GM10847 (cell line): ENCODE measurements at regions not wholly inside any gene's neighbourhood (a gene's known extent, or its start where the extent isn't known, plus 50 kb on each side); places are given as distances from the start of the nearest gene placed in this dataset.

Experiments
- POLR2A ChIP-seq: IDR thresholded peaks from 2 replicates; pipeline ENCODE4 v1.6.1; 2011; ENCODE audit not compliant: insufficient read length; ENCODE audit errors: extremely low read depth

GRCh38 chr7:131110297-131111080, 217.2 kb upstream of the MKLN1 start:
- no peak for TF ChIP-seq POLR2A

- TF ChIP-seq POLR2A: no peak
Measured at GRCh38 chr7:131111081-131111576, 216.5 kb upstream of the MKLN1 start.

GRCh38 chr7:131111792-131112191, 215.9 kb upstream of the MKLN1 start:
- no peak for TF ChIP-seq POLR2A

- TF ChIP-seq POLR2A: no peak
Measured at GRCh38 chr7:131112431-131112830, 215.2 kb upstream of the MKLN1 start.

GRCh38 chr7:131115340-131115739, 212.3 kb upstream of the MKLN1 start:
- TF ChIP-seq POLR2A: no peak

- no peak for TF ChIP-seq POLR2A
Measured at GRCh38 chr7:131117439-131117838, 210.2 kb upstream of the MKLN1 start.

- no peak for TF ChIP-seq POLR2A
Measured at GRCh38 chr7:131119381-131119780, 208.3 kb upstream of the MKLN1 start.

GRCh38 chr7:131122394-131122793, 205.3 kb upstream of the MKLN1 start:
- TF ChIP-seq POLR2A: no peak

GRCh38 chr7:131124001-131124629, 203.6 kb upstream of the MKLN1 start:
- no peak for TF ChIP-seq POLR2A

GRCh38 chr7:131124867-131125266, 202.8 kb upstream of the MKLN1 start:
- TF ChIP-seq POLR2A: no peak

GRCh38 chr7:131130324-131130723, 197.4 kb upstream of the MKLN1 start:
- no peak for TF ChIP-seq POLR2A

- TF ChIP-seq POLR2A: no peak
Measured at GRCh38 chr7:131131012-131131745, 196.5 kb upstream of the MKLN1 start.

GRCh38 chr7:131131746-131132431, 195.8 kb upstream of the MKLN1 start:
- no peak for TF ChIP-seq POLR2A

GRCh38 chr7:131139462-131139861, 188.2 kb upstream of the MKLN1 start:
- no peak for TF ChIP-seq POLR2A

GRCh38 chr7:131141443-131141967, 186.2 kb upstream of the MKLN1 start:
- no peak for TF ChIP-seq POLR2A

- no peak for TF ChIP-seq POLR2A
Measured at GRCh38 chr7:131143869-131144268, 183.8 kb upstream of the MKLN1 start.

GRCh38 chr7:131145026-131145425, 182.7 kb upstream of the MKLN1 start:
- TF ChIP-seq POLR2A: no peak
